ENCODE measurements at regions not wholly inside any gene's neighbourhood (a gene's known extent, or its start where the extent isn't known, plus 50 kb on each side); places are given as distances from the start of the nearest gene placed in this dataset.

GRCh38 chr2:18123577-18123976 is 245.1 kb downstream of the KCNS3 start:
- no peak for TF ChIP-seq POLR2A (IDR thresholded peaks at IDR 0.05)
- TF ChIP-seq CTCF (IDR thresholded peaks at IDR 0.05), result no peak
